Retina (tissue), 1 donor: ENCODE measurements at regions not wholly inside any gene's neighbourhood (a gene's known extent, or its start where the extent isn't known, plus 50 kb on each side); places are given as distances from the start of the nearest gene placed in this dataset.
A peak's percentile ranks its signal among the peaks of the same experiment; 100 is the strongest.
"Not testable (repeated sequence)": the region's sequence is repeated elsewhere in the genome, so short reads cannot be mapped to it uniquely, and the experiment has no call there.

Source experiments
- DNase-seq: peaks from one replicate; pipeline ENCODE4 v3.0.0-alpha.2; 2016

DNA sequence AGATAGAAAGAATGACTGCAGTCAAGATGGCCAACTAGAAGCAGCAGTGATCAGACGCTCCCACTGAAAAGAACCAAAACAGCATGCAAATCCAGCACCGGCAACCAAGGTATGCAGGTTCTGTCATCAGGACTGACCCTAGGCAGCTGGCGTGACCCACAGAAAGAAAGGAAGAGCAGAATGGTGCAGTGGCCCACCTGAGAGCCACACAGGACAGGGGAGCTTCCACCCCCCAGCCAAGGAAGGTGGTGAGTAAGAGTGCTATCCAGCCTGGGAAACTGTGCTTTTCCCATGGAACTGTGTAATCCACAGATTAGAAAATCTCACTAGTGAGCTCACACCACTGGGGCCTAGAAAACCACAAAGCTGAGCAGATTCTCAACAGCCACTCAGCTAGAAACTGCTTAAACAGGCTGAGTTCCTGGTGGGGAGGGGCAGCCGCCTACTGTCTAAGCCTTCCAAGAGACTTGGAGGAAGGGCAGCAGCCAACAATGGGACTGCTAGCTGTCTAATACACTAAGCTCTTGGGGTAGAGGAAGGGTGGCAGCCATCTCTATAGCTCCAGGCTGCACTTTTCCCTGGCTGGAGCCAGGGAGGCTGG is 127.9 kb downstream of the EVA1A start:
- DNase-seq = peak; percentile 12

DNA sequence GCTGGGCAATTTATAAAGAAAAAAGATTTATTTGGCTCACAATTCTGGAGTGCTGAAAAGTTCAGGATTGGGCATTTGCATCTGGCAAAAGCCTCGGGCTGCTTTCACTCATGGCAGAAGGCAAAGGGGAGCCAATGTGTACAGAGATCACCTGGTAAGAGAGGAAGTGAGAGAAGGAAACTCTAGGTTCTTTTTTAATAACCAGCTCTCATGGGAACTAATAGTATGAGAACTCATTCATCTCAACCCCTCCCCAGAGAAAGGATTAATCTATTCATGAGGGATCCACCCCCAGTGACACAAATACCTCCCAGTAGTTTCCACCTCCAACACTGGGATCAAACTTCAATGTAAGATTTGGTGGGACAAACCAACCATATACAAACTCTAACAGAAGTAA is 129.0 kb downstream of the EVA1A start:
- no peak for DNase-seq

- DNase-seq = no peak
Measured at GRCh38 chr2:75431276-75431675, 129.5 kb downstream of the EVA1A start.

GRCh38 chr2:75430449-75430848 is 130.3 kb downstream of the EVA1A start:
- not testable (repeated sequence) for DNase-seq

DNA sequence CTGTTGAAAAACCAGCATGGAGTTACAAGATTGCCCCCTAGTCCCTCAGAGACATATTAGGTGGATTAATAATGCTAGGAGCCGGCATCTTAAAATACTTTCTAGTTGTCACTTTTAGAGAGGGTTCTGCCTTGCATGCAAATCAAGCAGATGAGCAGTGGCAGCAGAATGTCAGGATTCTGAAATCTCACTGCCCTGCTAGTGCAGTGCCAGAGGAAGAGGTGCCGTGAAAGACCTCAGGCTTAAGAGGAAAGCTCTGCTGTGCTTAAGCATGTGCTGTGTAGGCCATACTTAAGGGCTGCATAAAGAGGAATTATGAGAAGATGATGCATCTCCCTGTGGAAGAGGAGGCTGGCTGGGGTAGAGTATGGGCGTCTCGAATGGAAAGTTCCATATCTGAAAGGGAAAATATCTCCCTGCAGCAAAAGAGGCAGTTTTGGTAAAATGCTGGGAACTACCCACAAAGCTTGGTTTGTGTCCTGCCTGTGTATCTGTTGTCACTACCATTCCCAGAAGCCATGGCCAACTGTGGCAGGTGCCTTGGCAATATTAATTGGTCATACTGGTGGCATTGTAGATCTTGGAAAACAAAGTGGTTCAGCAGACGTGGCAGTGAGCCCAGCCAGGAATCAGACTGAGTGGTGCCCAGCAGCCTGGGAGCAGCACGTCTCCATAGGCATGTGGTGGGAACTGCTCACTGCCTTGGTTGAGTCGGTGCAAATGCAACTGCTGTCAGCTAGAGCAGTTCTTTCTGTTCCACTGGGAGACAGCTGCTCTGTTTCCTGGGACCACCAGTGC is 131.9 kb downstream of the EVA1A start:
- no peak for DNase-seq

- no peak for DNase-seq
Measured at GRCh38 chr2:75428060-75428459, 132.7 kb downstream of the EVA1A start.

DNA sequence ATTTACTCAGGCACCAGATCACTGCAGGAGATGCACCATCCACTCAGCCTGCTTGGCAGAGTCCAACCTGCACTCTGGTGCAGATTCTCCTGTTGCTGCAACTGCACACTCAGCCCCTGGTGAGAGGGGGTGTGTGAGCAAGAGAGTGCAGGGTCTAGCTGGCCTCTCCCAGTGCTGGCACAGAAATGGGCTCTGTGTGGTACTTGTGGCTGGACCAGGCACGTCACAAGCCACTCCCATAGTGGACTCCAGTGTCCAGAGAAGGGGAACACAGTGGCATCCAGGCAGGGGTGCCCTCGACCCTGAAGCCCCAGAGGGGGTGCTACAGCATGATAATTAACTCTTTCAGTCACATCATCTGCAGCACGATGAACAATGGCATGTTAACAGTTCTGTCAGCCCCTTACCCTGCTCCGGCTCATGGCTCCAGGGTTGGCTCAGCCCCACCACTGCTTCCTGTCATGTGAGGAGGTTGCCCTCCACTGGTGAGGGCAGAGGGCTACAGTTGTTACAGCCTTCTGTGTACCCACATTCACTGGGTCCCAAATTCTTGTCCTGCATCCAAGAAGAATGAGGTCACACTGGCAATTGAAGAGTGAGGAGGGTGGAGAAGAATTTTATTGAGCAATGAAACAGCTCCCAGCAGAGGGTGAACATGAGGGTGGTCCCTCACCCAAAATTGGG is 135.7 kb downstream of the EVA1A start:
- DNase-seq = no peak

GRCh38 chr2:75421986-75422385 is 138.8 kb downstream of the EVA1A start:
- DNase-seq = no peak

DNA sequence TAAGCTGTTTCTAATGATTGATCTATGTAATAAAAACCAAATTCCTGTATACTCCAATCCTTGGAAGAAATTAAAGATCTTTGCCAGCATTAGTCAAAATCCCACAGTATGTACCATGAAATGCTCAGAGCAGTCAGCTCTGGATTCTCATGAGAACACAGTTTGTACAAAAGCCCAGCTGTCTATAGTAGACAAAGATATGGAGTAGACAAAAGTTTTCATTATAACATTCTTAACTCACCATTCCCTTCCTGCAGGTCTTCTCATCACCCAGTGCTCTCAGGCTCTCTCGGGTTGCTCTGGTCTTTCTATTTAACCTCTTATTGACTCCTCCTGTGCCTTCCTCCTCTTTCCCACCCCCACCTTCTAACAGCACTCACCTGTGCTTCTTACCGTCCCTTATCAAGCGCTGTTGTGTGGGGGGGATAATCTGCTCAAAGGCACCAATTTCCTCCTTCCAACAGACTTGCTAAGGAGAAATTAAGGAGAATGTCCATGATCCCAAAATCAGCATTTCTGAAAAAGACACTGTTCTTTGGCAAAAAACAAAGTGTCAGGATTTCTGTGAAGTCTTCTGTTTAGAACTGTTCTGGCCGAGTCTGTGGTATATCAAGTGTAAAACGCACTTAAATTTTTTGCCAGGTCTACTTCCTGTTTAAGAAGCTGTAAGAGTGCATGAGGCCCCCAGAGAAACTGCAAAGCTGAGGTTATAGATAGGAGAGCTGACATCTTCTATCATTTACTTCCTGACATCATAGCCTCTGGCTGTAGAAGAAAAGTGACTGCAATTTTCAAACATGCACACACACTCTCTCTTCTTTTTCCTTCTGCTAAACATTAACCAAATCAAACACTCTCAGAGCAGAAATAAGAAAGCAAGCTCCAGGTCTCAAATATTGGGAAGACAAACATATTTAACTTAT is 144.1 kb downstream of the EVA1A start:
- DNase-seq = no peak

GRCh38 chr2:75415731-75416130 is 145.0 kb downstream of the EVA1A start:
- DNase-seq = no peak

GRCh38 chr2:75415111-75415626 is 145.6 kb downstream of the EVA1A start:
- DNase-seq = no peak

DNA sequence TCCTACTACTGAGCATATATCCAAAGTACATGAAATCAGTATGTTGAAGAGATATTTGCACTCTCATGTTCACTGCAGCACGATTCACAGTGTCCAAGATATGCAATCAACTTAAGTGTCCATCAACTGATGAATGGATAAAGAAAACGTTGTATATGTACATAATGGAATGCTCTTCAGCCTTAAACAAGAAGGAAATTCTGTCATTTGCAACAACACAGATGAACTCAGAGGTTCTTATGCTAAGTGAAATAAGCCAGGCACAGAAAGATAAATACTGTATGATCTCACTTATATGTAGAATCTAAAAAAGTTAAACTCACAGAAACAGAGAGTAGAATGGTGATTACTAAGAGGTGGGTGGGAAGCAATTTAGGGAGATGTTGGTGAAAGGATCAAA is 149.2 kb downstream of the EVA1A start:
- no peak for DNase-seq

DNA sequence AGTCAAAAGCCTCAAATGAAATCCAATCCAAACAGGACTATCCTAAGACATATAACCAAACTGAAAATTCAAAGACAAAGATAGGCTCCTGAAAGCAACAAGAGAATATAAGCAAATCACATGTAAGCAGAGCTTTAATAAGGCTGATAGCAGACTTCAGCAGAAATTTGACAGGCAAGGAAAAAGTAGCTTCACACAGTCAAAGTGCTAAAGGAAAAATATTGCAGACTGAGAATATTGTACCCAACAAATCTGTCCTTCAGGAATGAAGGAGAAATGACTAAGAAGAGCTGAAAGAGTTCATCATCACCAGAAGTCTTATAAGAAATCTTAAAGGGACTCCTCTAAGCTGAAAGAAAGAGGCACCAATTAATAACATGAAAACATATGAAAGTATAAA is 150.0 kb downstream of the EVA1A start:
- DNase-seq = no peak

- DNase-seq = no peak
Measured at GRCh38 chr2:75408771-75409170, 152.0 kb downstream of the EVA1A start.

- no peak for DNase-seq
Measured at GRCh38 chr2:75407038-75407530, 153.7 kb downstream of the EVA1A start.

GRCh38 chr2:75406131-75406581 is 154.6 kb downstream of the EVA1A start:
- DNase-seq = no peak

DNA sequence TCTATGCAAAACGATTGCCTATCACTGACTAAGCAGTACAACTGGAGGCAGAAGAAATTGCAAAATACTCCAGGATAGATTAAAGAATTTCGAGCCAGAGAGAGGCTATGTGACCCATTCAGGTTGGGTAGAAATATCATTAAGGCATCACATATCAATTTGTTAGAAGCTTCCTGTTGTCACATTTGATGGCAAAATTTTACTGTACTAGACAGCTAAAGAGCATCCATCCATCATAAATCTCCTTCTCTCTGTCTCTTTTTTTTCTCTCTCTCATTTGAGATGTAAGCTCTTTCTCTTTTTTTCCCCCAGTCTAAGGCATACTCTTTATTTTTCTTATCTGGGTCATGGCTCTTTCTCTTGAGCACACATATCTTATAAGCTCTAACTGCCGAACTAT is 155.7 kb downstream of the EVA1A start:
- DNase-seq = no peak

DNA sequence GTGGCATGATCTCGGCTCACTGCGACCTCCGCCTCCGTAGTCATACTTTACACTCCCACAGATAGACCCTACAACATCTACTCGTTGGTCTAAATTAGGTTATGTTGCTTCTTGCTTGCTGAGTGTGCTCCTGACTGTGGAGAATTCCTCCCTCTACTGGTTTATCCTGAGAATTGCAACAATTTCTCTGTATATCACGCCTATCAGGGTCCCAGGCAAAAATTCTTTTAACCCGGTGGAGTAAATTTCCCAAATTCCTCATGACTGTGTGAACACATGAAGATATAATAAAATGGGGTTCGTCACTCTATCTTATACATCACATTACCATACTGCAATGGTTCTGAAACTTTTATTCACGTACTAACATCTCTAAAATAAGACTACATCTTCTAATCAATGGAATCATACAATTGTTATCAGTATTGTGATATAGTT is 156.7 kb downstream of the EVA1A start:
- peak; percentile 57 for DNase-seq

- no peak for DNase-seq
Measured at GRCh38 chr2:75396314-75396713, 164.4 kb downstream of the EVA1A start.

DNA sequence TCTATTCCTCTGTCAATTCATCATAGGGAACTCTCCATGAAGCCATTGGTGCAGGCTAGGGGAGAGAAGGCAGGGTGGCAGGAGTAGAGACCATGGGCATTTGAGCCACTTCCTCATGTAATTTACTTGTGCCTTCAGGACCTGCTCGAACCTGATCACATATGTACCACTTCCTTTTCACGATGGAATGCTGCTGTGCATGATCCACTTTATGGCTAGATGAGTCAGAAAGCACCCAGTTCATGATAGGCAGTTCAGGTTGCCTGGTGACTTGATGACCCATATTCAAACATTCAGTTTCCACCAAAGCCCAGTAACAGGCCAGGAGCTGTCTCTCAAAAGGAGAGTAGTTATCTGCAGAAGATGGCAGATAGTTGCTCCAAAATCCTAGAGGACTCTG is 166.0 kb downstream of the EVA1A start:
- DNase-seq = not testable (repeated sequence)

GRCh38 chr2:75390169-75390568 is 170.6 kb downstream of the EVA1A start:
- DNase-seq = no peak

- no peak for DNase-seq
Measured at GRCh38 chr2:75389271-75389670, 171.5 kb downstream of the EVA1A start.
